WTC11 (cell line): ENCODE measurements at regions not wholly inside any gene's neighbourhood (a gene's known extent, or its start where the extent isn't known, plus 50 kb on each side); places are given as distances from the start of the nearest gene placed in this dataset.

Source experiments
- ATAC-seq: fragments of 200-7000 bp; cut with Tn5 transposase; 2 replicates; pipeline ENCODE4 v1.10.0; 2021; ENCODE audit warnings: mild to moderate bottlenecking, moderate library complexity
- CTCF ChIA-PET: fragments of 300-600 bp; sonication (Branson Sonifier 250); formaldehyde crosslinking; loops from one replicate; lab custom pipeline; 2021; ENCODE audit warnings: antibody characterized with exemption; lab: Charles Lee
- POLR2A ChIA-PET: fragments of 350-600 bp; sonication (Branson Sonifier 250); formaldehyde crosslinking; loops from one replicate; lab custom pipeline; 2021; ENCODE audit warnings: antibody characterized with exemption; lab: Charles Lee
- DNase-seq: peaks from one replicate; pipeline ENCODE4 v3.0.0; 2021; ENCODE audit warnings: low spot score
- H3K27ac Mint-ChIP-seq: 2 replicates; pipeline ENCODE4 v1.8.0; 2021; ENCODE audit warnings: mixed read lengths
- H3K27me3 Mint-ChIP-seq: 2 replicates; pipeline ENCODE4 v1.8.0; 2021; ENCODE audit warnings: low read depth, mild to moderate bottlenecking, moderate library complexity, mixed read lengths
- H3K36me3 Mint-ChIP-seq: 2 replicates; pipeline ENCODE4 v1.8.0; 2021; ENCODE audit warnings: mixed read lengths
- H3K4me1 Mint-ChIP-seq: 2 replicates; pipeline ENCODE4 v1.8.0; 2022; ENCODE audit warnings: mixed read lengths
- H3K4me3 Mint-ChIP-seq: 2 replicates; pipeline ENCODE4 v1.8.0; 2021; ENCODE audit warnings: mild to moderate bottlenecking, moderate library complexity, mixed read lengths
- H3K9me3 Mint-ChIP-seq: 2 replicates; pipeline ENCODE4 v1.8.0; 2021; ENCODE audit warnings: mixed read lengths
- AR ChIP-seq: fragments of 250-450 bp; sonication (Bioruptor Pico); IDR thresholded peaks from 2 replicates; pipeline ENCODE4 v1.9.0; 2021; ENCODE audit warnings: mild to moderate bottlenecking
- CREB1 ChIP-seq: sonication (generic); formaldehyde crosslinking; IDR thresholded peaks from 2 replicates; pipeline ENCODE4 v1.8.0; 2023; ENCODE audit warnings: mild to moderate bottlenecking, missing genetic modification reagents
- CREM ChIP-seq: sonication (generic); formaldehyde crosslinking; IDR thresholded peaks from 2 replicates; pipeline ENCODE4 v1.8.1; 2022; ENCODE audit warnings: mild to moderate bottlenecking, missing genetic modification reagents, moderate library complexity
- E2F1 ChIP-seq: sonication (generic); formaldehyde crosslinking; IDR thresholded peaks from 2 replicates; pipeline ENCODE4 v1.8.0; 2022; ENCODE audit warnings: mild to moderate bottlenecking, missing genetic modification reagents
- ELF4 ChIP-seq: sonication (generic); formaldehyde crosslinking; IDR thresholded peaks from 2 replicates; pipeline ENCODE4 v1.8.1; 2022; ENCODE audit warnings: low read depth, mild to moderate bottlenecking, moderate library complexity, missing genetic modification reagents
- FOXK1 ChIP-seq: sonication (generic); formaldehyde crosslinking; IDR thresholded peaks from 2 replicates; pipeline ENCODE4 v1.8.0; 2022; ENCODE audit warnings: mild to moderate bottlenecking, moderate library complexity, missing genetic modification reagents
- FOXP4 ChIP-seq: sonication (generic); formaldehyde crosslinking; IDR thresholded peaks from 2 replicates; pipeline ENCODE4 v1.8.0; 2022; ENCODE audit warnings: mild to moderate bottlenecking, missing genetic modification reagents
- IRF2 ChIP-seq: sonication (generic); formaldehyde crosslinking; IDR thresholded peaks from 2 replicates; pipeline ENCODE4 v1.8.0; 2022; ENCODE audit warnings: low read depth, missing genetic modification reagents, borderline replicate concordance
- MXD4 ChIP-seq: fragments of 250-450 bp; sonication (Bioruptor Pico); IDR thresholded peaks from 2 replicates; pipeline ENCODE4 v1.8.0; 2021; ENCODE audit warnings: mild to moderate bottlenecking, moderate library complexity, borderline replicate concordance
- MYBL2 ChIP-seq: sonication (generic); formaldehyde crosslinking; IDR thresholded peaks from 2 replicates; pipeline ENCODE4 v1.8.1; 2023; ENCODE audit warnings: mild to moderate bottlenecking, moderate library complexity, missing genetic modification reagents
- NFATC4 ChIP-seq: fragments of 250-450 bp; sonication (Bioruptor Pico); IDR thresholded peaks from 2 replicates; pipeline ENCODE4 v1.9.0; 2021; ENCODE audit warnings: mild to moderate bottlenecking
- NFE2L1 ChIP-seq: sonication (generic); formaldehyde crosslinking; IDR thresholded peaks from 2 replicates; pipeline ENCODE4 v1.8.1; 2023; ENCODE audit warnings: missing genetic modification reagents
- NR1H2 ChIP-seq: sonication (generic); formaldehyde crosslinking; IDR thresholded peaks from 2 replicates; pipeline ENCODE4 v1.9.0; 2021; ENCODE audit warnings: mild to moderate bottlenecking, moderate library complexity, missing genetic modification reagents
- NR2C2 ChIP-seq: sonication (generic); formaldehyde crosslinking; IDR thresholded peaks from 2 replicates; pipeline ENCODE4 v1.8.0; 2022; ENCODE audit warnings: mild to moderate bottlenecking, missing genetic modification reagents
- NR3C1 ChIP-seq: sonication (generic); formaldehyde crosslinking; conservative IDR thresholded peaks from 2 replicates; pipeline ENCODE4 v1.8.1; 2023; ENCODE audit warnings: low read depth, mild to moderate bottlenecking, missing genetic modification reagents
- RELA ChIP-seq: sonication (generic); formaldehyde crosslinking; IDR thresholded peaks from 2 replicates; pipeline ENCODE4 v1.8.1; 2022; ENCODE audit warnings: missing genetic modification reagents, mild to moderate bottlenecking, borderline replicate concordance
- RORB ChIP-seq: fragments of 250-450 bp; sonication (Bioruptor Pico); IDR thresholded peaks from 2 replicates; pipeline ENCODE4 v1.9.0; 2021; ENCODE audit warnings: mild to moderate bottlenecking
- SOX15 ChIP-seq: fragments of 250-450 bp; sonication (Bioruptor Pico); IDR thresholded peaks from 2 replicates; pipeline ENCODE4 v1.9.0; 2021; ENCODE audit warnings: mild to moderate bottlenecking
- SP1 ChIP-seq: sonication (generic); formaldehyde crosslinking; conservative IDR thresholded peaks from 2 replicates; pipeline ENCODE4 v1.8.1; 2022; ENCODE audit warnings: missing genetic modification reagents
- ZBTB43 ChIP-seq: sonication (generic); formaldehyde crosslinking; IDR thresholded peaks from 2 replicates; pipeline ENCODE4 v1.8.1; 2023; ENCODE audit warnings: mild to moderate bottlenecking, missing genetic modification reagents
- ZNF232 ChIP-seq: sonication (generic); formaldehyde crosslinking; IDR thresholded peaks from 2 replicates; pipeline ENCODE4 v1.8.0; 2022; ENCODE audit warnings: mild to moderate bottlenecking, missing genetic modification reagents
- ZNF263 ChIP-seq: sonication (generic); formaldehyde crosslinking; IDR thresholded peaks from 2 replicates; pipeline ENCODE4 v1.8.1; 2022; ENCODE audit warnings: low read depth, mild to moderate bottlenecking, moderate library complexity, missing genetic modification reagents
- TF ChIP-seq, protein P1 (sequence below): sonication (generic); formaldehyde crosslinking; IDR thresholded peaks from 2 replicates; pipeline ENCODE4 v1.8.0; 2023; ENCODE audit warnings: missing genetic modification reagents
- TF ChIP-seq, protein P2 (sequence below): sonication (generic); formaldehyde crosslinking; IDR thresholded peaks from 2 replicates; pipeline ENCODE4 v1.8.0; 2022; ENCODE audit warnings: mild to moderate bottlenecking, missing genetic modification reagents
- TF ChIP-seq, protein P3 (sequence below): sonication (generic); formaldehyde crosslinking; conservative IDR thresholded peaks from 2 replicates; pipeline ENCODE4 v1.8.1; 2022; ENCODE audit warnings: mild to moderate bottlenecking, missing genetic modification reagents

- peaks cover 11% of the 10 kb centered on the region for H3K36me3 Mint-ChIP-seq
- no peak for ATAC-seq
- ChIA-PET POLR2A (no interaction called here), CTCF (no interaction called here)
- H3K4me3 Mint-ChIP-seq: no peak overlapping the region
- no peaks in the 10 kb centered on the region for H3K4me1 Mint-ChIP-seq
- no peak for DNase-seq
- peaks cover 23% of the 10 kb centered on the region for H3K9me3 Mint-ChIP-seq
- no peaks in the 10 kb centered on the region; the same call in 1 of the 2 replicates for H3K27me3 Mint-ChIP-seq
- H3K27ac Mint-ChIP-seq: no peak overlapping the region
- no peak for TF ChIP-seq ZNF232 (CRISPR knock-in tag)
- TF ChIP-seq ELF4: no peak
- no peak for TF ChIP-seq NR1H2 (CRISPR knock-in tag)
- TF ChIP-seq MYBL2: no peak
- TF ChIP-seq NFE2L1 (CRISPR knock-in tag): no peak
- TF ChIP-seq SOX15: no peak
- no peak for TF ChIP-seq SP1 (CRISPR knock-in tag)
- TF ChIP-seq CREB1 (CRISPR knock-in tag): no peak
- TF ChIP-seq RORB (CRISPR knock-in tag): no peak
- TF ChIP-seq, protein P1, sequence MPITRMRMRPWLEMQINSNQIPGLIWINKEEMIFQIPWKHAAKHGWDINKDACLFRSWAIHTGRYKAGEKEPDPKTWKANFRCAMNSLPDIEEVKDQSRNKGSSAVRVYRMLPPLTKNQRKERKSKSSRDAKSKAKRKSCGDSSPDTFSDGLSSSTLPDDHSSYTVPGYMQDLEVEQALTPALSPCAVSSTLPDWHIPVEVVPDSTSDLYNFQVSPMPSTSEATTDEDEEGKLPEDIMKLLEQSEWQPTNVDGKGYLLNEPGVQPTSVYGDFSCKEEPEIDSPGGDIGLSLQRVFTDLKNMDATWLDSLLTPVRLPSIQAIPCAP (CRISPR knock-in tag): no peak
- no peak for TF ChIP-seq IRF2 (CRISPR knock-in tag)
- TF ChIP-seq NR2C2 (CRISPR knock-in tag): no peak
- no peak for TF ChIP-seq NR3C1 (CRISPR knock-in tag)
- TF ChIP-seq NFATC4 (CRISPR knock-in tag): no peak
- TF ChIP-seq, all 79 proteins: peak for 0
Observed at GRCh38 chr11:15635521-15635920, 520.8 kb downstream of the INSC start.

- ATAC-seq (no peak), DNase-seq (no peak)
- CTCF ChIA-PET: interaction anchor here (1.2 kb wide), 1 partner anchor 14 kb away, joined by 5 read pairs; no protein-coding TSS in a partner anchor
- TF ChIP-seq E2F1 (CRISPR knock-in tag) (no peak), RELA (no peak), MXD4 (CRISPR knock-in tag) (no peak), ZNF263 (CRISPR knock-in tag) (no peak), AR (CRISPR knock-in tag) (no peak)
- TF ChIP-seq, protein P2, sequence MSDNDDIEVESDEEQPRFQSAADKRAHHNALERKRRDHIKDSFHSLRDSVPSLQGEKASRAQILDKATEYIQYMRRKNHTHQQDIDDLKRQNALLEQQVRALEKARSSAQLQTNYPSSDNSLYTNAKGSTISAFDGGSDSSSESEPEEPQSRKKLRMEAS (CRISPR knock-in tag): no peak
- H3K27me3 Mint-ChIP-seq: no peaks in the 10 kb centered on the region; the same call in 1 of the 2 replicates
- H3K36me3 Mint-ChIP-seq: peaks cover 11% of the 10 kb centered on the region
- peaks cover 23% of the 10 kb centered on the region for H3K9me3 Mint-ChIP-seq
- no peaks in the 10 kb centered on the region for H3K4me1 Mint-ChIP-seq
- no peak overlapping the region for H3K27ac Mint-ChIP-seq
- POLR2A ChIA-PET: no interaction called here
- H3K4me3 Mint-ChIP-seq: no peak overlapping the region
Observed at GRCh38 chr11:15636521-15637089, 521.9 kb downstream of the INSC start.

DNA sequence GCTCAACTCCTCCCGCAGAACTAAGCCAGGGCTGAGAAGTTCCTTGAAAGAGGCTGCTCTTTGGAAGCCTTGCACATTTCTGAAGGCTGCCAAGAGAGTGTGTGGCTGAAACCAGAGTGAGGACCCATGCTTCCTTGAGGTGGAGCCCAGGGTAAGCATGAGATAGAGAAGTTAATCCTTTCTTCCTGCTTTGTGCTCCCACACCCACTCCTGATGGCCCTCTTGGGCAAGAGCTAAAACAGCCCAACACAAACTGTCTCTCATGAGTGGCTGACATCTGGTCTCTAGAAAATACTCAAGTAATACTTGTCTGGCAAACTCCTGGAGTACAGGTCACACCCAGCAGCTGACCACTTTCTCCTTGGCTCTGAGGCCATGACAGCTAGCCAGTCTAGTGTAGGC lies 523.7 kb downstream of the INSC start:
- H3K9me3 Mint-ChIP-seq: peaks cover 23% of the 10 kb centered on the region
- H3K4me1 Mint-ChIP-seq: no peaks in the 10 kb centered on the region
- H3K27me3 Mint-ChIP-seq: no peaks in the 10 kb centered on the region; the same call in 1 of the 2 replicates
- DNase-seq (no peak), ATAC-seq (no peak)
- H3K36me3 Mint-ChIP-seq: peaks cover 11% of the 10 kb centered on the region
- H3K27ac Mint-ChIP-seq: no peak overlapping the region
- H3K4me3 Mint-ChIP-seq: no peak overlapping the region
- CTCF ChIA-PET: no interaction called here
- POLR2A ChIA-PET: no interaction called here
- TF ChIP-seq, protein P3, sequence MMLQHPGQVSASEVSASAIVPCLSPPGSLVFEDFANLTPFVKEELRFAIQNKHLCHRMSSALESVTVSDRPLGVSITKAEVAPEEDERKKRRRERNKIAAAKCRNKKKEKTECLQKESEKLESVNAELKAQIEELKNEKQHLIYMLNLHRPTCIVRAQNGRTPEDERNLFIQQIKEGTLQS: no peak
- no peak for TF ChIP-seq FOXK1 (CRISPR knock-in tag)
- no peak for TF ChIP-seq CREM (CRISPR knock-in tag)
- TF ChIP-seq ELF4: no peak
- TF ChIP-seq FOXP4 (CRISPR knock-in tag): no peak
- no peak for TF ChIP-seq ZBTB43 (CRISPR knock-in tag)
- TF ChIP-seq RELA: no peak
- no peak for TF ChIP-seq NFATC4 (CRISPR knock-in tag)
